ENCODE measurements at regions not wholly inside any gene's neighbourhood (a gene's known extent, or its start where the extent isn't known, plus 50 kb on each side); places are given as distances from the start of the nearest gene placed in this dataset.

DNA sequence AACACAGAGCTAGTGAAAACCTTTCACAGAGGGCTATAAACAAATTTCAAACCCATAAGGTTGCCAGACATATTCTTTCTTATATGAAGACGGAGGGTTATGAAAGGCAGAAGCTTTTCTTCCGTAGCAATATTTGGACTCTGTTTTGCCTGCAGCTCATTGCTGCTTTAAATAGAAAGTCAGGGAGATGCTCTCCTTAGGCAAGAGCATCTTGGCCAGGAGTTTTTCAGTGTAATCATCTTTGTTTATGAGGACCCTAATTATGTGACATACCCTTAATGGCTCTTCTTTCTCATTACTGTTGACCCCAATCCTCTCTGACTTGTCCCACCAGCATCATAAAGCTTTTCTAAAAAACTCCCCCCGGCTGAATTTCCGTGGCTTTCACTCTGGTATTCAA, 433.4 kb upstream of the NRXN1 start:
- TF ChIP-seq CTCF (IDR thresholded peaks at IDR 0.05) (no peak), POLR2A (IDR thresholded peaks at IDR 0.05) (no peak)

Data from Peyer's patch (tissue), 4 donors.